Spinal cord (tissue), 9 donors: ENCODE measurements at regions not wholly inside any gene's neighbourhood (a gene's known extent, or its start where the extent isn't known, plus 50 kb on each side); places are given as distances from the start of the nearest gene placed in this dataset.
"Not testable (repeated sequence)": the region's sequence is repeated elsewhere in the genome, so short reads cannot be mapped to it uniquely, and the experiment has no call there.

Experiments
- DNase-seq, 6 donors: peaks; one replicate each; pipeline versions ENCODE4 v3.0.0 to v3.0.0-alpha.2; 2013 to 2015; ENCODE audit warnings: low spot score in 6 of 6, low read depth in 4 of 6
- H3K27ac ChIP-seq: one replicate; pipeline ENCODE4 v1.5.1; 2013; ENCODE audit warnings: low read depth, low read length, control low read depth
- H3K27me3 ChIP-seq: one replicate; pipeline ENCODE4 v1.6.1; 2013; ENCODE audit warnings: low read length; ENCODE audit not compliant: control insufficient read depth, insufficient read depth
- H3K36me3 ChIP-seq: one replicate; pipeline ENCODE4 v1.6.1; 2013; ENCODE audit warnings: low read length; ENCODE audit not compliant: control insufficient read depth, insufficient read depth
- H3K4me1 ChIP-seq: one replicate; pipeline ENCODE4 v1.6.1; 2013; ENCODE audit warnings: low read length; ENCODE audit not compliant: control insufficient read depth, insufficient read depth
- H3K4me3 ChIP-seq: one replicate; pipeline ENCODE4 v1.5.1; 2013; ENCODE audit warnings: low read depth, low read length, control low read depth
- H3K9me3 ChIP-seq: one replicate; pipeline ENCODE4 v1.6.1; 2013; ENCODE audit warnings: low read length; ENCODE audit not compliant: control insufficient read depth, insufficient read depth
- WGBS: methylation state at CpG from one replicate; pipeline ENCODE4 v1.1.5; 2013; ENCODE audit warnings: missing lambda C conversion rate; ENCODE audit not compliant: insufficient coverage; 5-methylcytosine and 5-hydroxymethylcytosine counted together
- donor health status: healthy.

- WGBS: no CpG with 5 or more reads among the region's 1 CpG
- no peaks in the 10 kb centered on the region for H3K27me3 ChIP-seq
- H3K4me1 ChIP-seq: no peaks in the 10 kb centered on the region
- no peaks in the 10 kb centered on the region for H3K9me3 ChIP-seq
- H3K36me3 ChIP-seq: no peaks in the 10 kb centered on the region
- DNase-seq: no peak
- no peak overlapping the region for H3K4me3 ChIP-seq
- no peak overlapping the region for H3K27ac ChIP-seq
Measured at GRCh38 chr5:153237671-153238332, 252.7 kb upstream of the GRIA1 start.

DNA sequence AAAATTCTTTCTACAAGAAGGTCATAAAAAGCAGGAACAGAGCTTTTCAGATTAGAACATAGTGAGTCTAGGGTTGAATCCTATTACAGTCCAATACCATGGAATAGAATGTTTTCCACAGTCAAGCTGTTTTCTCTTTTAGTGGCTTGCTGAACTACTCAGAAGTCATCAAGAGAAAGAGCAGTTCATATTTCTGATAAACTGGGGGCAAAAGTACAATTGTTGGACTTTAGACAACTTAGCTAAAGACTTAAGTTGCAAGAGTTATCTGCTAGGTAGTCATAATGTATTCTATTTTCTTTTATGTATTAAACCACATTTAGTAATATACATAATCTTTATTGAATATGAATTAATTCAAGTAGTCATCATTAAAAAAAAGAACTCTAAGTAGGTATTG lies 233.1 kb upstream of the GRIA1 start:
- no peak for DNase-seq
- H3K27ac ChIP-seq: no peak overlapping the region
- no peaks in the 10 kb centered on the region for H3K4me1 ChIP-seq
- no peaks in the 10 kb centered on the region for H3K36me3 ChIP-seq
- peaks cover 3% of the 10 kb centered on the region for H3K9me3 ChIP-seq
- H3K4me3 ChIP-seq: no peak overlapping the region
- H3K27me3 ChIP-seq: no peaks in the 10 kb centered on the region

DNA sequence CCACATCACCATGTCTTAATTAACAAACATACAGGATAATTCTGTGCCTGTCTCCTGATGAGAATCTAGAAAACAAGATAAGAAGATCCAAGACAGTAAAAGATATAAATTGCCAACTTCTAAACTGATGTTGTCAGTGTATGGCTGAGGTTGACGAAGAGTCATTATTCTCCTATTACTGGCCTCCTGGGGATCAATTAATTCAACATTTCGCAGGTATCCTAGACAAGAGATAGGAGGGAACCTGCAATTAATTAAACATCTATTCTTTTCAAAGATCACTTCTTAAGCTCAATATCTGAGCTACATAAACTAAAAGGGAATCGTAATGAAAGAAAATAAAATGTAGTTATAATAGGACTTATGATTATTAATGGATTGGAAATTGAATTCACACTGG lies 232.0 kb upstream of the GRIA1 start:
- WGBS: no CpG with 5 or more reads among the region's 3 CpGs
- no peak for DNase-seq
- H3K36me3 ChIP-seq: no peaks in the 10 kb centered on the region
- H3K4me1 ChIP-seq: no peaks in the 10 kb centered on the region
- H3K27me3 ChIP-seq: no peaks in the 10 kb centered on the region
- no peak overlapping the region for H3K4me3 ChIP-seq
- H3K9me3 ChIP-seq: peaks cover 2% of the 10 kb centered on the region
- no peak overlapping the region for H3K27ac ChIP-seq

- no peaks in the 10 kb centered on the region for H3K27me3 ChIP-seq
- no peaks in the 10 kb centered on the region for H3K4me1 ChIP-seq
- no peak for DNase-seq
- H3K36me3 ChIP-seq: no peaks in the 10 kb centered on the region
- no peak overlapping the region for H3K27ac ChIP-seq
- no peaks in the 10 kb centered on the region for H3K9me3 ChIP-seq
- H3K4me3 ChIP-seq: no peak overlapping the region
Measured at GRCh38 chr5:153267506-153267905, 223.0 kb upstream of the GRIA1 start.

- no CpG with 5 or more reads among the region's 3 CpGs for WGBS
- Histone ChIP-seq H3K4me1 (no peaks in the 10 kb centered on the region), H3K27ac (no peak overlapping the region), H3K27me3 (no peaks in the 10 kb centered on the region), H3K4me3 (no peak overlapping the region), H3K36me3 (no peaks in the 10 kb centered on the region), H3K9me3 (no peaks in the 10 kb centered on the region)
- no peak for DNase-seq
Measured at GRCh38 chr5:153275695-153276094, 214.8 kb upstream of the GRIA1 start.

- Histone ChIP-seq H3K36me3 (no peaks in the 10 kb centered on the region), H3K4me3 (no peak overlapping the region), H3K9me3 (no peaks in the 10 kb centered on the region), H3K27me3 (no peaks in the 10 kb centered on the region), H3K4me1 (no peaks in the 10 kb centered on the region), H3K27ac (no peak overlapping the region)
- DNase-seq: peak in 3 of 6 donors; percentile 6 to 33 (median 14)
- 60% methylated on average over 1 of the region's 4 CpGs for WGBS
Measured at GRCh38 chr5:153276151-153276550, 214.3 kb upstream of the GRIA1 start.

DNA sequence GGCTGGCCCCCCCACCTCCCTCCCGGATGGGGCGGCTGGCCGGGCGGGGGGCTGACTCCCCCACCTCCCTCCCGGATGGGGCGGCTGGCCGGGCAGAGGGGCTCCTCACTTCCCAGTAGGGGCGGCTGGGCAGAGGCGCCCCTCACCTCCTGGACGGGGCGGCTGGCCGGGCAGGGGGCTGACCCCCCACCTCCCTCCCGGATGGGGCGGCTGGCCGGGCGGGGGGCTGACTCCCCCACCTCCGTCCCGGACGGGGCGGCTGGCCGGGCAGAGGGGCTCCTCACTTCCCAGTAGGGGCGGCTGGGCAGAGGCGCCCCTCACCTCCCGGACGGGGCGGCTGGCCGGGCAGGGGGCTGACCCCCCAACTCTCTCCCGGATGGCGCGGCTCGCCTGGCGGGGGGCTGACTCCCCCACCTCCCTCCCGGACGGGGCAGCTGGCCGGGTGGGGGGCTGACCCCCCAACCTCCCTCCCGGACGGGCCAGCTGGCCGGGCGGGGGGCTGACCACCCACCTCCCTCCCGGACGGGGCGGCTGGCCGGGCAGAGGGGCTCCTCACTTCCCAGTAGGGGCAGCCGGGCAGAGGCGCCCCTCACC lies 194.1 kb upstream of the GRIA1 start:
- WGBS: 87% methylated on average over 14 of the region's 45 CpGs
- H3K27ac ChIP-seq, DNase-seq, H3K27me3 ChIP-seq, H3K4me3 ChIP-seq, H3K36me3 ChIP-seq, H3K9me3 ChIP-seq, H3K4me1 ChIP-seq: not testable (repeated sequence)

DNA sequence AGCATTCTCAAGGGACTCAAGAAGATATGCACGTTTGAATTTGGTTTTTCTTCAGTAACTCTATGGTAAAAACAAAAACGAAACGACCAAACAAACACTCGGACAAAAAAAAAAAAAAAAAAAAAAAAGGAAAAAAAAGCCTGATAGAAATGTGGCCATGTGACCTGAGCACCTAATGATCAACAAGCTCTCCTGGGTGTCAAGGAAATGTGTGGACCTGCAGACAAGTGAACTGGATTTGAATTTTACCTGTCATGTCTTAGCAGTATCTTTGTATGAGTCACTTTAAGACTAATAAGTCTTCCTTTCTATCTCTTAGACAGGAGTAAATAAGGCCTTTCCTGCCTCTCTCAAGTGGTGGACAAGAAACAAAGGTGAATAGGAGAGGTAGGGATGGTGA lies 190.6 kb upstream of the GRIA1 start:
- H3K27me3 ChIP-seq: no peaks in the 10 kb centered on the region
- H3K4me3 ChIP-seq: no peak overlapping the region
- no peaks in the 10 kb centered on the region for H3K4me1 ChIP-seq
- no peak overlapping the region for H3K27ac ChIP-seq
- H3K9me3 ChIP-seq: no peaks in the 10 kb centered on the region
- DNase-seq: no peak
- no CpG with 5 or more reads among the region's 4 CpGs for WGBS
- no peaks in the 10 kb centered on the region for H3K36me3 ChIP-seq

DNA sequence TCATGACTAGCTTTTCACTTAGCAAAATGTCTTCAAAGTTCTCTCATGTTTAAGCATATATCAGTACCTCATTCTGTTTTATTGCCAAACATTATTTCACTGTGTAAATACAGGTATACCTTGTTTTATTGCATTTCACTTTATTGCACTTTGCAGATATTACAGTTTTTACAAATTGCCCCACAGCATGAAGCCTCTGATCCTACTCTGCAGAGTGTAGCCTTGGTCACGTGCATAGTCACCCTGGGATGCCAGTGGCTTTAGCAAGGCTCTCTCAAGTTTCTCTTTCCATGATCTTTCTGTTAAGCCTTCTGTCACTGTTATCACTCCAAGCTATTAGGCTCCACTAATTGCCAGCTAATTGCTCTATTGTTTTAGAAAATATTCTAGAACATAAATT lies 182.2 kb upstream of the GRIA1 start:
- no peaks in the 10 kb centered on the region for H3K36me3 ChIP-seq
- H3K4me3 ChIP-seq: no peak overlapping the region
- H3K27me3 ChIP-seq: no peaks in the 10 kb centered on the region
- DNase-seq: no peak
- no peaks in the 10 kb centered on the region for H3K4me1 ChIP-seq
- H3K27ac ChIP-seq: no peak overlapping the region
- no peaks in the 10 kb centered on the region for H3K9me3 ChIP-seq
- WGBS: 36% methylated on average over 1 of the region's 1 CpG

GRCh38 chr5:153318556-153318955 lies 171.9 kb upstream of the GRIA1 start:
- WGBS: 100% methylated on average over 2 of the region's 4 CpGs
- no peaks in the 10 kb centered on the region for H3K36me3 ChIP-seq
- DNase-seq: peak in 1 of 6 donors; percentile 40
- H3K4me3 ChIP-seq: no peak overlapping the region
- H3K27ac ChIP-seq: no peak overlapping the region
- no peaks in the 10 kb centered on the region for H3K27me3 ChIP-seq
- no peaks in the 10 kb centered on the region for H3K4me1 ChIP-seq
- H3K9me3 ChIP-seq: no peaks in the 10 kb centered on the region
